ENCODE measurements at regions not wholly inside any gene's neighbourhood (a gene's known extent, or its start where the extent isn't known, plus 50 kb on each side); places are given as distances from the start of the nearest gene placed in this dataset.
"Not testable (repeated sequence)": the region's sequence is repeated elsewhere in the genome, so short reads cannot be mapped to it uniquely, and the experiment has no call there.

- no peak for DNase-seq
These were observed 212.3 kb downstream of the CYP26B1 start for GRCh38 chr2:71935262-71935848.

- DNase-seq, result no peak
These were observed 212.9 kb downstream of the CYP26B1 start for GRCh38 chr2:71934595-71935261.

GRCh38 chr2:71934320-71934593 lies 213.4 kb downstream of the CYP26B1 start:
- no peak for DNase-seq

GRCh38 chr2:71933467-71934319 lies 214.0 kb downstream of the CYP26B1 start:
- DNase-seq, result no peak

GRCh38 chr2:71932780-71933466 lies 214.7 kb downstream of the CYP26B1 start:
- DNase-seq, result no peak

GRCh38 chr2:71932037-71932779 lies 215.5 kb downstream of the CYP26B1 start:
- no peak for DNase-seq

GRCh38 chr2:71930049-71930681 lies 217.5 kb downstream of the CYP26B1 start:
- DNase-seq, result peak; percentile 87

- DNase-seq, result no peak
These were observed 218.2 kb downstream of the CYP26B1 start for GRCh38 chr2:71929482-71929772.

- no peak for DNase-seq
These were observed 218.8 kb downstream of the CYP26B1 start for GRCh38 chr2:71928734-71929481.

- no peak for DNase-seq
These were observed 219.6 kb downstream of the CYP26B1 start for GRCh38 chr2:71927757-71928715.

- DNase-seq, result no peak
These were observed 220.5 kb downstream of the CYP26B1 start for GRCh38 chr2:71926876-71927756.

- DNase-seq, result no peak
These were observed 221.6 kb downstream of the CYP26B1 start for GRCh38 chr2:71926089-71926447.

GRCh38 chr2:71925268-71926088 lies 222.2 kb downstream of the CYP26B1 start:
- DNase-seq, result no peak

GRCh38 chr2:71923887-71924533 lies 223.7 kb downstream of the CYP26B1 start:
- DNase-seq, result peak; percentile 69

GRCh38 chr2:71923143-71923525 lies 224.5 kb downstream of the CYP26B1 start:
- no peak for DNase-seq

GRCh38 chr2:71922499-71923142 lies 225.0 kb downstream of the CYP26B1 start:
- no peak for DNase-seq

- no peak for DNase-seq
These were observed 225.6 kb downstream of the CYP26B1 start for GRCh38 chr2:71922091-71922490.

- not testable (repeated sequence) for DNase-seq
These were observed 226.8 kb downstream of the CYP26B1 start for GRCh38 chr2:71920819-71921218.

All from NCI-H1105 (cell line).